Common myeloid progenitor, CD34-positive (primary cell): ENCODE measurements at regions not wholly inside any gene's neighbourhood (a gene's known extent, or its start where the extent isn't known, plus 50 kb on each side); places are given as distances from the start of the nearest gene placed in this dataset.

ENCODE experiments used
- CTCF ChIA-PET: fragments of 350-600 bp; sonication (Branson Sonifier 250); formaldehyde crosslinking; loops from one replicate; lab custom pipeline; 2021; ENCODE audit warnings: antibody characterized with exemption; lab: Charles Lee
- POLR2A ChIA-PET: fragments of 350-600 bp; sonication (Branson Sonifier 250); formaldehyde crosslinking; loops from one replicate; lab custom pipeline; 2021; ENCODE audit warnings: antibody characterized with exemption; lab: Charles Lee
- DNase-seq, 3 donors: peaks; one replicate each; pipeline versions ENCODE4 v3.0.0 to v3.0.0-alpha.2; 2013
- H3K27ac ChIP-seq, 2 experiments: 1 replicate in 1 of 2; 2 replicates in 1 of 2; pipeline ENCODE4 v1.7.0; 2013; ENCODE audit warnings: inconsistent platforms in 2 of 2, low read length in 2 of 2, mild to moderate bottlenecking in 2 of 2, low read depth in 1 of 2, moderate library complexity in 1 of 2; ENCODE audit not compliant: severe bottlenecking in 2 of 2, insufficient read depth in 1 of 2, poor library complexity in 1 of 2
- H3K27me3 ChIP-seq, 5 experiments: replicated peaks in 2 of 5; 1 replicate in 3 of 5; 2 replicates in 2 of 5; pipeline versions ENCODE4 v1.6.1 to v1.7.0; 2013; ENCODE audit warnings: low read length in 4 of 5, mild to moderate bottlenecking in 2 of 5, moderate library complexity in 2 of 5, inconsistent platforms in 1 of 5; ENCODE audit not compliant: insufficient read depth in 5 of 5, control insufficient read depth in 4 of 5
- H3K36me3 ChIP-seq, 4 experiments: 1 replicate in 2 of 4; 2 replicates in 2 of 4; pipeline versions ENCODE4 v1.6.1 to v1.7.0; 2013; ENCODE audit warnings: low read length in 3 of 4, control low read depth in 1 of 4, mild to moderate bottlenecking in 1 of 4; ENCODE audit not compliant: control insufficient read depth in 4 of 4, insufficient read depth in 4 of 4
- H3K4me1 ChIP-seq, 4 experiments: 1 replicate in 3 of 4; 2 replicates in 1 of 4; pipeline versions ENCODE4 v1.6.1 to v1.7.1; 2013; ENCODE audit warnings: low read length in 3 of 4, mild to moderate bottlenecking in 3 of 4, control low read depth in 1 of 4, inconsistent platforms in 1 of 4, moderate library complexity in 1 of 4; ENCODE audit not compliant: control insufficient read depth in 4 of 4, insufficient read depth in 4 of 4; ENCODE audit errors: control extremely low read depth in 1 of 4
- H3K4me3 ChIP-seq, 7 experiments: 1 replicate in 4 of 7; 2 replicates in 3 of 7; pipeline versions ENCODE4 v1.5.1 to v1.7.0; 2013; ENCODE audit warnings: mild to moderate bottlenecking in 7 of 7, low read length in 6 of 7, moderate library complexity in 6 of 7, inconsistent platforms in 2 of 7, low read depth in 2 of 7, control low read depth in 1 of 7; ENCODE audit not compliant: insufficient read depth in 4 of 7, control insufficient read depth in 1 of 7; ENCODE audit errors: extremely low read depth in 1 of 7
- H3K9me3 ChIP-seq, 5 experiments: 1 replicate in 4 of 5; 2 replicates in 1 of 5; pipeline versions ENCODE4 v1.6.1 to v1.7.1; 2013; ENCODE audit warnings: low read length in 4 of 5, mild to moderate bottlenecking in 2 of 5, inconsistent platforms in 1 of 5, low read depth in 1 of 5, moderate library complexity in 1 of 5; ENCODE audit not compliant: control insufficient read depth in 4 of 5, insufficient read depth in 2 of 5; ENCODE audit errors: control extremely low read depth in 1 of 5
- WGBS: methylation state at CpG from one replicate; pipeline ENCODE4 v1.1.5; 2013; ENCODE audit not compliant: insufficient coverage; 5-methylcytosine and 5-hydroxymethylcytosine counted together

DNA sequence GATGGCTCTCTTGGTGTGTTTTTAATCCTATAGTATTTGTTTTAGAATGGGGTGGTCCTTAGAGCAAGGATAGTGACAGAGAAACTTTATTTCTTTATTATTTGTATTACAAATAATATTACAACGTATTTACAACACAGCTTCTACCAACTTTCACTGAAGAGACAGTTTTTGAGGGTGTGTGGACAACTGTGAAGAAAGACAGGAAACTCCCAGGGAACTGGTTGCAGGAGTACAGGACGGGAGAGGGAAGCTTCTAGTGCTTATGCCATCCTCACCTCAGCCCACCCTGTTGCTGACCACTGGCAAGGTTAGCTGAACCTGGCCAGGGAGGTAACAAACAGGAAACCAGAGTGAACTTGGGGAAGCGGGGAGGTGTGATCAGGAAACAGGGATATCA is 251.7 kb downstream of the BCL11A start:
- Histone ChIP-seq H3K27ac (no peak overlapping the region), H3K36me3 (no peaks in the 10 kb centered on the region), H3K4me3 (no peak overlapping the region), H3K27me3 (no peaks in the 10 kb centered on the region), H3K4me1 (peaks cover 0 to 27% (median 16%) of the 10 kb centered on the region in 4 experiments), H3K9me3 (no peaks in the 10 kb centered on the region)
- POLR2A ChIA-PET: no interaction called here
- CTCF ChIA-PET: interaction anchor here (0.8 to 1.5 kb wide), 3 partner anchors 9 to 172 kb away, joined by 3 to 4 read pairs (median 3); no protein-coding TSS in a partner anchor
- WGBS: 82% methylated on average over 2 of the region's 3 CpGs
- no peak for DNase-seq

GRCh38 chr2:60299179-60299578 is 254.3 kb downstream of the BCL11A start:
- DNase-seq: no peak
- POLR2A ChIA-PET: no interaction called here
- H3K36me3 ChIP-seq: no peaks in the 10 kb centered on the region
- H3K4me3 ChIP-seq: no peak overlapping the region
- CTCF ChIA-PET: no interaction called here
- no peaks in the 10 kb centered on the region for H3K9me3 ChIP-seq
- H3K4me1 ChIP-seq: peaks cover 0 to 16% (median 8%) of the 10 kb centered on the region in 4 experiments
- WGBS: 100% methylated on average over 4 of the region's 8 CpGs
- H3K27ac ChIP-seq: no peak overlapping the region
- H3K27me3 ChIP-seq: no peaks in the 10 kb centered on the region

- H3K4me1 ChIP-seq: peaks cover 0 to 9% (median 6%) of the 10 kb centered on the region in 4 experiments
- H3K36me3 ChIP-seq: no peaks in the 10 kb centered on the region
- no peak for DNase-seq
- H3K27me3 ChIP-seq: no peaks in the 10 kb centered on the region
- no peaks in the 10 kb centered on the region for H3K9me3 ChIP-seq
- ChIA-PET CTCF (interaction anchor here (1.3 kb wide), 1 partner anchor 9 kb away, joined by 3 read pairs; no protein-coding TSS in a partner anchor), POLR2A (no interaction called here)
- 88% methylated on average over 12 of the region's 20 CpGs for WGBS
- H3K4me3 ChIP-seq: peak overlapping the region in 1 of 7 experiments; percentile 25
- no peak overlapping the region for H3K27ac ChIP-seq
Measured at GRCh38 chr2:60298006-60298696, 255.3 kb downstream of the BCL11A start.

DNA sequence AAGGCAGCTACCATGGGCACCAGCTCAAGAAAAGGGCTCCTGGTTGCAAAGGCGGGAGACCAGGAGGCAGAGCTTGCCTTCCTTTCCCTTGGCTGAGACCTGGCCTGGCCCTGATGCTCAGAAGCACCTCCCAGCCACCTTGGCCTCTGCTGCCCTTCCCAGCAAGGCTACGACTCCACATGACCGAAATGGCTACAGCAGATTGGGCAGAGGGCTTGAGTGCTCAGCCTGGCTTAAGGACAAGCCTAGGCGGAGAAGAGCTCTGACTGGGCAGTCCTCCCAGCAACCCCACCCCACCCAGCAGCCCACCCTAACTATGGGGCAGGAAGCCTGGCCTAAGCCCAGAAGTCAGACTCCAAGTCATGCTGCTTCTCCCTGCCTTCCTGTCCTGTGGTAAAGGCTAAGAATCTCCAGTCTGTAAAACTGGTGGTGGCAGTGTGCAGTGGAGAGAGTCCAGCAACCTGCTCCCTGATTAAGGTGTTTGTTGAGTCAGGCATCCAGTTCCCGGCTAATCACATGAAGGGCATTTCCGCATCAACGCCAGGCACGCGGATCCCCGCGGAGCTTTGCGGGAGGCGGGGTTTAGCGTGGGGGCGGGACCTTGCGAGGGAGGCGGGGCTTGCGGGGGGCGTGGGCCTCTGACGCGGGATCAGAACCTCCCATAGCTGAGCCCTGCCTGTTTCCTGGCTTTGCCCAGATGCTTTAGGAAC is 256.0 kb downstream of the BCL11A start:
- peaks cover 0 to 6% (median 4%) of the 10 kb centered on the region in 4 experiments for H3K4me1 ChIP-seq
- no peaks in the 10 kb centered on the region for H3K27me3 ChIP-seq
- no peaks in the 10 kb centered on the region for H3K9me3 ChIP-seq
- DNase-seq: peak; percentile 14 to 37 (median 25)
- H3K4me3 ChIP-seq: peak overlapping the region in 1 of 7 experiments; percentile 25
- POLR2A ChIA-PET: no interaction called here
- CTCF ChIA-PET: interaction anchor here (0.7 to 1.5 kb wide), 5 partner anchors 10 to 295 kb away, joined by 3 read pairs; no protein-coding TSS in a partner anchor
- no peak overlapping the region for H3K27ac ChIP-seq
- WGBS: 62% methylated on average over 18 of the region's 21 CpGs
- no peaks in the 10 kb centered on the region for H3K36me3 ChIP-seq

GRCh38 chr2:60296219-60296955 is 257.1 kb downstream of the BCL11A start:
- Histone ChIP-seq H3K27ac (no peak overlapping the region), H3K9me3 (no peaks in the 10 kb centered on the region), H3K27me3 (no peaks in the 10 kb centered on the region), H3K36me3 (no peaks in the 10 kb centered on the region), H3K4me3 (no peak overlapping the region), H3K4me1 (peaks cover 0 to 4% (median 0%) of the 10 kb centered on the region in 4 experiments)
- POLR2A ChIA-PET: no interaction called here
- no peak for DNase-seq
- 93% methylated on average over 6 of the region's 8 CpGs for WGBS
- CTCF ChIA-PET: interaction anchor here (0.7 to 1.5 kb wide), 4 partner anchors 23 to 294 kb away, joined by 3 read pairs; no protein-coding TSS in a partner anchor

DNA sequence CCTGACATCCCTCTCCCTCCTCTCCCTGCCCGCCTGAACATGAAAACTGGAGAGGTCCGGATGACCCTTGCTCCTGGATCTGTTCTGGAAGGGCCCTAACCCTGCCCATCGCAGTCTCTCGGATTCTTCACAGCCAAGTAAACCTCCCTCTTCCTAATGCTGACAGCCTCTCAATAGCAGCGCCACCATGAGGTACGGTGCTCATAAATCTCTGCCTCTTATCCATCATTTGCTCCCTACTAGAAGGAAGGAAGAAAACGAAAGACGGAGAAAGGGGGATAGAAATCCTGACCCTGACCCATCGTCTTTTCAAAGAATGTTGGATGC is 257.9 kb downstream of the BCL11A start:
- CTCF ChIA-PET: no interaction called here
- Histone ChIP-seq H3K27ac (no peak overlapping the region), H3K4me1 (peaks cover 0 to 4% (median 0%) of the 10 kb centered on the region in 4 experiments), H3K9me3 (no peaks in the 10 kb centered on the region), H3K4me3 (no peak overlapping the region), H3K36me3 (no peaks in the 10 kb centered on the region), H3K27me3 (no peaks in the 10 kb centered on the region)
- no peak for DNase-seq
- 98% methylated on average over 6 of the region's 9 CpGs for WGBS
- POLR2A ChIA-PET: no interaction called here
